Mesenchymal stem cell (in vitro differentiated cells and primary cell): ENCODE measurements at regions not wholly inside any gene's neighbourhood (a gene's known extent, or its start where the extent isn't known, plus 50 kb on each side); places are given as distances from the start of the nearest gene placed in this dataset.

ENCODE experiments used
- DNase-seq: peaks from one replicate; pipeline ENCODE4 v3.0.0-alpha.2; 2013
- H2AFZ ChIP-seq: one replicate; pipeline ENCODE4 v1.6.1; 2013; ENCODE audit warnings: low read depth, mild to moderate bottlenecking, control low read depth, inconsistent platforms, low read length, moderate library complexity
- H2AK5ac ChIP-seq: 2 replicates; pipeline ENCODE4 v1.6.1; 2013; ENCODE audit warnings: low read length, moderate library complexity, mild to moderate bottlenecking, inconsistent platforms; ENCODE audit not compliant: severe bottlenecking
- H2BK120ac ChIP-seq: one replicate; pipeline ENCODE4 v1.6.1; 2013; ENCODE audit warnings: low read depth, mild to moderate bottlenecking, inconsistent platforms, low read length, moderate library complexity
- H2BK12ac ChIP-seq, 2 experiments: one replicate each; pipeline ENCODE4 v1.6.1; 2013; ENCODE audit warnings: inconsistent platforms in 2 of 2, low read length in 2 of 2, mild to moderate bottlenecking in 2 of 2, moderate library complexity in 2 of 2, control low read depth in 1 of 2
- H2BK15ac ChIP-seq: one replicate; pipeline ENCODE4 v1.6.1; 2013; ENCODE audit warnings: mild to moderate bottlenecking, low read depth, inconsistent platforms; ENCODE audit not compliant: poor library complexity, severe bottlenecking
- H2BK5ac ChIP-seq: 2 replicates; pipeline ENCODE4 v1.6.1; 2013; ENCODE audit warnings: low read depth, mild to moderate bottlenecking, low read length, control low read depth, inconsistent platforms; ENCODE audit not compliant: poor library complexity, severe bottlenecking
- H3K14ac ChIP-seq, 2 experiments: one replicate each; pipeline ENCODE4 v1.6.1; 2013; ENCODE audit warnings: inconsistent platforms in 2 of 2, low read length in 2 of 2, control low read depth in 1 of 2, mild to moderate bottlenecking in 1 of 2, moderate library complexity in 1 of 2
- H3K18ac ChIP-seq, 2 experiments: one replicate each; pipeline ENCODE4 v1.6.1; 2013; ENCODE audit warnings: inconsistent platforms in 2 of 2, low read length in 2 of 2, control low read depth in 1 of 2, low read depth in 1 of 2, mild to moderate bottlenecking in 1 of 2
- H3K23ac ChIP-seq, 2 experiments: one replicate each; pipeline ENCODE4 v1.6.1; 2013; ENCODE audit warnings: inconsistent platforms in 2 of 2, low read length in 2 of 2, mild to moderate bottlenecking in 2 of 2, moderate library complexity in 2 of 2, control low read depth in 1 of 2
- H3K27ac ChIP-seq: 2 replicates; pipeline ENCODE4 v1.5.1; 2013; ENCODE audit warnings: mild to moderate bottlenecking, moderate library complexity, low read length, control low read depth, inconsistent platforms; ENCODE audit not compliant: poor library complexity, severe bottlenecking
- H3K27me3 ChIP-seq, 2 experiments: 2 replicates each; pipeline versions ENCODE4 v1.6.1 to v1.7.0; 2013; ENCODE audit warnings: low read length in 2 of 2, mild to moderate bottlenecking in 2 of 2, moderate library complexity in 2 of 2, control low read depth in 1 of 2, inconsistent platforms in 1 of 2; ENCODE audit not compliant: control insufficient read depth in 1 of 2, insufficient read depth in 1 of 2
- H3K36me3 ChIP-seq, 2 experiments: 2 replicates each; pipeline versions ENCODE4 v1.6.1 to v1.7.0; 2013; ENCODE audit warnings: low read length in 2 of 2, control low read depth in 1 of 2, inconsistent platforms in 1 of 2, low read depth in 1 of 2, mild to moderate bottlenecking in 1 of 2; ENCODE audit not compliant: insufficient read depth in 2 of 2, control insufficient read depth in 1 of 2
- H3K4ac ChIP-seq, 2 experiments: one replicate each; pipeline ENCODE4 v1.6.1; 2013; ENCODE audit warnings: inconsistent platforms in 2 of 2, low read length in 2 of 2, mild to moderate bottlenecking in 2 of 2, moderate library complexity in 2 of 2, control low read depth in 1 of 2, low read depth in 1 of 2
- H3K4me1 ChIP-seq: 2 replicates; pipeline ENCODE4 v1.6.1; 2013; ENCODE audit warnings: low read depth, low read length, control low read depth; ENCODE audit not compliant: control insufficient read depth, insufficient read depth
- H3K4me2 ChIP-seq: 2 replicates; pipeline ENCODE4 v1.6.1; 2013; ENCODE audit warnings: low read length, mild to moderate bottlenecking, inconsistent platforms; ENCODE audit not compliant: poor library complexity, severe bottlenecking
- H3K4me3 ChIP-seq, 2 experiments: 2 replicates each; pipeline versions ENCODE4 v1.5.1 to v1.7.0; 2013; ENCODE audit warnings: low read length in 2 of 2, mild to moderate bottlenecking in 2 of 2, control low read depth in 1 of 2, low read depth in 1 of 2; ENCODE audit not compliant: insufficient read depth in 1 of 2
- H3K79me1 ChIP-seq: replicated peaks from 2 replicates; pipeline ENCODE4 v1.6.1; 2013; ENCODE audit warnings: mild to moderate bottlenecking, control low read depth, low read length, inconsistent platforms; ENCODE audit not compliant: poor library complexity, severe bottlenecking
- H3K9ac ChIP-seq: 2 replicates; pipeline ENCODE4 v1.7.0; 2013; ENCODE audit warnings: mild to moderate bottlenecking, low read length, moderate library complexity
- H3K9me3 ChIP-seq: 2 replicates; pipeline ENCODE4 v1.7.0; 2013; ENCODE audit warnings: mild to moderate bottlenecking, low read length; ENCODE audit not compliant: control insufficient read depth
- H4K8ac ChIP-seq: one replicate; pipeline ENCODE4 v1.6.1; 2013; ENCODE audit warnings: inconsistent platforms, mild to moderate bottlenecking, low read length, moderate library complexity
- H4K91ac ChIP-seq: one replicate; pipeline ENCODE4 v1.6.1; 2013; ENCODE audit warnings: mild to moderate bottlenecking, low read length, inconsistent platforms
- WGBS: methylation state at CpG from one replicate; pipeline ENCODE4 v1.1.7; 2013; ENCODE audit warnings: mixed read lengths; 5-methylcytosine and 5-hydroxymethylcytosine counted together

- 85% methylated on average over 6 of the region's 8 CpGs for WGBS
- Histone ChIP-seq H3K27ac (no peak overlapping the region), H3K4me2 (no peak overlapping the region), H3K18ac (no peak overlapping the region), H3K9me3 (no peaks in the 10 kb centered on the region), H3K79me1 (no peaks in the 10 kb centered on the region), H3K4me1 (no peaks in the 10 kb centered on the region), H2BK120ac (no peak overlapping the region), H3K27me3 (peaks cover 0 to 4% of the 10 kb centered on the region in 2 experiments), H3K36me3 (no peaks in the 10 kb centered on the region), H2AK5ac (no peak overlapping the region), H3K9ac (no peak overlapping the region), H2BK12ac (no peak overlapping the region), H2AFZ (no peak overlapping the region), H4K91ac (no peak overlapping the region), H3K23ac (no peak overlapping the region), H2BK15ac (no peak overlapping the region), H3K4me3 (no peak overlapping the region), H3K4ac (no peak overlapping the region), H4K8ac (no peak overlapping the region), H3K14ac (no peak overlapping the region), H2BK5ac (no peak overlapping the region)
- DNase-seq, result no peak
These were observed 154.1 kb upstream of the PELI2 start for GRCh38 chr14:55964091-55964490.

GRCh38 chr14:55964821-55965220 lies 153.4 kb upstream of the PELI2 start:
- H3K14ac ChIP-seq, result no peak overlapping the region
- no peak overlapping the region for H2BK120ac ChIP-seq
- H2AK5ac ChIP-seq, result no peak overlapping the region
- no peaks in the 10 kb centered on the region for H3K9me3 ChIP-seq
- H3K79me1 ChIP-seq, result no peaks in the 10 kb centered on the region
- no peak overlapping the region for H2BK15ac ChIP-seq
- no peak overlapping the region for H3K9ac ChIP-seq
- no peak overlapping the region for H3K27ac ChIP-seq
- H4K8ac ChIP-seq, result no peak overlapping the region
- no peak overlapping the region for H3K4me2 ChIP-seq
- no peak overlapping the region for H3K4ac ChIP-seq
- H4K91ac ChIP-seq, result no peak overlapping the region
- no peak overlapping the region for H3K18ac ChIP-seq
- H3K4me1 ChIP-seq, result no peaks in the 10 kb centered on the region
- peaks cover 0 to 4% of the 10 kb centered on the region in 2 experiments for H3K27me3 ChIP-seq
- H3K23ac ChIP-seq, result no peak overlapping the region
- DNase-seq, result no peak
- H2AFZ ChIP-seq, result no peak overlapping the region
- H2BK5ac ChIP-seq, result no peak overlapping the region
- no peaks in the 10 kb centered on the region for H3K36me3 ChIP-seq
- H2BK12ac ChIP-seq, result no peak overlapping the region
- no peak overlapping the region for H3K4me3 ChIP-seq
- 64% methylated on average over 3 of the region's 3 CpGs for WGBS

- no peak overlapping the region for H2BK15ac ChIP-seq
- no peak overlapping the region for H3K18ac ChIP-seq
- no peak overlapping the region for H3K27ac ChIP-seq
- peaks cover 0 to 4% of the 10 kb centered on the region in 2 experiments for H3K27me3 ChIP-seq
- H2AFZ ChIP-seq, result no peak overlapping the region
- no peaks in the 10 kb centered on the region for H3K36me3 ChIP-seq
- no peak overlapping the region for H3K4me3 ChIP-seq
- H3K79me1 ChIP-seq, result no peaks in the 10 kb centered on the region
- H4K91ac ChIP-seq, result no peak overlapping the region
- H3K4me1 ChIP-seq, result no peaks in the 10 kb centered on the region
- H2BK12ac ChIP-seq, result no peak overlapping the region
- H3K4ac ChIP-seq, result no peak overlapping the region
- H2AK5ac ChIP-seq, result no peak overlapping the region
- H3K4me2 ChIP-seq, result no peak overlapping the region
- H4K8ac ChIP-seq, result no peak overlapping the region
- no peak overlapping the region for H3K9ac ChIP-seq
- H3K23ac ChIP-seq, result no peak overlapping the region
- no peak overlapping the region for H2BK5ac ChIP-seq
- H3K9me3 ChIP-seq, result no peaks in the 10 kb centered on the region
- DNase-seq, result no peak
- H2BK120ac ChIP-seq, result no peak overlapping the region
- WGBS, result 91% methylated on average over 2 of the region's 2 CpGs
- H3K14ac ChIP-seq, result no peak overlapping the region
These were observed 152.4 kb upstream of the PELI2 start for GRCh38 chr14:55965851-55966250.

GRCh38 chr14:55968741-55969140 lies 149.5 kb upstream of the PELI2 start:
- H2BK120ac ChIP-seq, result no peak overlapping the region
- H4K91ac ChIP-seq, result no peak overlapping the region
- H3K4me2 ChIP-seq, result no peak overlapping the region
- no peak overlapping the region for H2AK5ac ChIP-seq
- 80% methylated on average over 2 of the region's 3 CpGs for WGBS
- H2AFZ ChIP-seq, result no peak overlapping the region
- no peak for DNase-seq
- no peak overlapping the region for H2BK5ac ChIP-seq
- H4K8ac ChIP-seq, result no peak overlapping the region
- H3K27ac ChIP-seq, result no peak overlapping the region
- no peak overlapping the region for H2BK15ac ChIP-seq
- H3K4me3 ChIP-seq, result no peak overlapping the region
- no peak overlapping the region for H2BK12ac ChIP-seq
- H3K4me1 ChIP-seq, result peaks cover 2% of the 10 kb centered on the region
- H3K9ac ChIP-seq, result no peak overlapping the region
- no peak overlapping the region for H3K18ac ChIP-seq
- H3K36me3 ChIP-seq, result no peaks in the 10 kb centered on the region
- no peak overlapping the region for H3K14ac ChIP-seq
- H3K79me1 ChIP-seq, result no peaks in the 10 kb centered on the region
- peaks cover 0 to 4% of the 10 kb centered on the region in 2 experiments for H3K27me3 ChIP-seq
- H3K4ac ChIP-seq, result no peak overlapping the region
- H3K9me3 ChIP-seq, result no peaks in the 10 kb centered on the region
- no peak overlapping the region for H3K23ac ChIP-seq
